Astrocyte (in vitro differentiated cells and primary cell): ENCODE measurements at regions not wholly inside any gene's neighbourhood (a gene's known extent, or its start where the extent isn't known, plus 50 kb on each side); places are given as distances from the start of the nearest gene placed in this dataset.
"Not testable (repeated sequence)": the region's sequence is repeated elsewhere in the genome, so short reads cannot be mapped to it uniquely, and the experiment has no call there.

Experiments used
- DNase-seq: peaks from one replicate; pipeline ENCODE4 v3.0.0-alpha.2; 2010; ENCODE audit warnings: low read depth
- FAIRE-seq: peaks from 2 replicates; lab custom pipeline; 2011; peaks lifted over from hg19 to GRCh38; lab: Jason Lieb, UNC
- H2AFZ ChIP-seq: 2 replicates; pipeline ENCODE4 v1.6.0; 2012; ENCODE audit warnings: low read depth, low read length, inconsistent platforms
- H3K27ac ChIP-seq: 2 replicates; pipeline ENCODE4 v1.5.1; 2011; ENCODE audit warnings: low read depth, low read length, inconsistent platforms
- H3K27me3 ChIP-seq: 2 replicates; pipeline ENCODE4 v1.6.0; 2011; ENCODE audit warnings: low read length, inconsistent platforms; ENCODE audit not compliant: insufficient read depth
- H3K36me3 ChIP-seq: 2 replicates; pipeline ENCODE4 v1.5.1; 2011; ENCODE audit warnings: low read length, inconsistent platforms; ENCODE audit not compliant: insufficient read depth
- H3K4me1 ChIP-seq: 2 replicates; pipeline ENCODE4 v1.5.1; 2011; ENCODE audit warnings: low read length, inconsistent platforms; ENCODE audit not compliant: insufficient read depth
- H3K4me2 ChIP-seq: 2 replicates; pipeline ENCODE4 v1.6.0; 2012; ENCODE audit warnings: low read length, inconsistent platforms
- H3K4me3 ChIP-seq: 2 replicates; pipeline ENCODE4 v1.5.1; 2011; ENCODE audit warnings: low read depth, mild to moderate bottlenecking, low read length, inconsistent platforms; ENCODE audit not compliant: insufficient read depth
- H3K79me2 ChIP-seq: 2 replicates; pipeline ENCODE4 v1.6.0; 2012; ENCODE audit warnings: mild to moderate bottlenecking, low read length, inconsistent platforms; ENCODE audit not compliant: insufficient read depth
- H3K9ac ChIP-seq: 2 replicates; pipeline ENCODE4 v1.6.0; 2012; ENCODE audit warnings: mild to moderate bottlenecking, low read length, inconsistent platforms
- H3K9me3 ChIP-seq: 2 replicates; pipeline ENCODE4 v1.5.1; 2012; ENCODE audit warnings: low read depth, mild to moderate bottlenecking, low read length, inconsistent platforms; ENCODE audit not compliant: insufficient read depth
- H4K20me1 ChIP-seq: 2 replicates; pipeline ENCODE4 v1.6.0; 2012; ENCODE audit warnings: low read length, inconsistent platforms; ENCODE audit not compliant: insufficient read depth
- H3K27ac Mint-ChIP-seq: one replicate; pipeline ENCODE4 v1.8.0; 2021; ENCODE audit warnings: mild to moderate bottlenecking, mixed read lengths; ENCODE audit not compliant: unreplicated experiment
- H3K27me3 Mint-ChIP-seq: one replicate; pipeline ENCODE4 v1.8.0; 2021; ENCODE audit warnings: low read depth, mixed read lengths; ENCODE audit not compliant: unreplicated experiment
- H3K36me3 Mint-ChIP-seq: one replicate; pipeline ENCODE4 v1.8.0; 2021; ENCODE audit warnings: low read depth, mixed read lengths; ENCODE audit not compliant: unreplicated experiment
- H3K4me1 Mint-ChIP-seq: one replicate; pipeline ENCODE4 v1.8.0; 2021; ENCODE audit warnings: low read depth, mixed read lengths; ENCODE audit not compliant: unreplicated experiment
- H3K4me3 Mint-ChIP-seq: one replicate; pipeline ENCODE4 v1.8.0; 2021; ENCODE audit warnings: mild to moderate bottlenecking, moderate library complexity, mixed read lengths; ENCODE audit not compliant: unreplicated experiment
- H3K9me3 Mint-ChIP-seq: one replicate; pipeline ENCODE4 v1.8.0; 2021; ENCODE audit warnings: mild to moderate bottlenecking, mixed read lengths; ENCODE audit not compliant: unreplicated experiment
- EZH2 ChIP-seq: IDR thresholded peaks from 2 replicates; pipeline ENCODE4 v1.6.1; 2012; ENCODE audit warnings: mild to moderate bottlenecking, low read length, inconsistent platforms; ENCODE audit not compliant: insufficient read depth
- TF ChIP-seq, protein P1 (sequence below): IDR thresholded peaks from 2 replicates; pipeline ENCODE4 v1.5.1; 2011; ENCODE audit warnings: low read depth, mild to moderate bottlenecking, inconsistent platforms, low read length, moderate library complexity; ENCODE audit not compliant: insufficient read depth

DNA sequence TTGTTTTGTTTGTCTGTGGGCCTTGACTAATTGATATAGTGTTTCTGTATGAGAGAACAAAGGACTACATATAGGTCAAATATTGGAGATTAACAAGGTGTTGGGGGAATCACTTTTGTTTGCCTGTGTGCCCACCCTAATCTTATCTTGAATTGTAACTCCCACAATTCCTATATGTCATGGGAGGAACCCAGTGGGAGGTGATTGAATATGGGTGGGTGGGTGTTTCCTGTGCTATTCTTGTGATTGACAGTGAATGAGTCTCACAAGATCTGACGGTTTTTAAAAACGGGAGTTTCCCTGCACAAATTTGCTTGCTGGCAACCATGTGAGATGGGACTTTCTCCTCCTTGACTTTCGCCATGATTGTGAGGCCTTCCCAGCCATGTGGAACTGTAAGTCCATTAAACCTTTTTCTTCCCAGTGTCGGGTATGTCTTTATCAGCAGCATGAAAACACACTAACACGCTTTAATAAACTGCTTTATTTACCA is 64.9 kb upstream of the HSPB3 start:
- H3K27ac Mint-ChIP-seq = peak overlapping the region; percentile 55
- H3K4me3 Mint-ChIP-seq = no peak overlapping the region
- Histone ChIP-seq H3K4me2 (no peak overlapping the region), H2AFZ (no peak overlapping the region), H3K27ac (no peak overlapping the region), H3K9me3 (no peaks in the 10 kb centered on the region), H3K36me3 (no peaks in the 10 kb centered on the region), H3K27me3 (peaks cover 2% of the 10 kb centered on the region), H4K20me1 (no peaks in the 10 kb centered on the region), H3K9ac (no peak overlapping the region), H3K4me3 (no peak overlapping the region), H3K79me2 (no peaks in the 10 kb centered on the region), H3K4me1 (peaks cover 19% of the 10 kb centered on the region)
- no peaks in the 10 kb centered on the region for H3K36me3 Mint-ChIP-seq
- peaks cover 21% of the 10 kb centered on the region for H3K4me1 Mint-ChIP-seq
- DNase-seq = no peak
- TF ChIP-seq, protein P1, sequence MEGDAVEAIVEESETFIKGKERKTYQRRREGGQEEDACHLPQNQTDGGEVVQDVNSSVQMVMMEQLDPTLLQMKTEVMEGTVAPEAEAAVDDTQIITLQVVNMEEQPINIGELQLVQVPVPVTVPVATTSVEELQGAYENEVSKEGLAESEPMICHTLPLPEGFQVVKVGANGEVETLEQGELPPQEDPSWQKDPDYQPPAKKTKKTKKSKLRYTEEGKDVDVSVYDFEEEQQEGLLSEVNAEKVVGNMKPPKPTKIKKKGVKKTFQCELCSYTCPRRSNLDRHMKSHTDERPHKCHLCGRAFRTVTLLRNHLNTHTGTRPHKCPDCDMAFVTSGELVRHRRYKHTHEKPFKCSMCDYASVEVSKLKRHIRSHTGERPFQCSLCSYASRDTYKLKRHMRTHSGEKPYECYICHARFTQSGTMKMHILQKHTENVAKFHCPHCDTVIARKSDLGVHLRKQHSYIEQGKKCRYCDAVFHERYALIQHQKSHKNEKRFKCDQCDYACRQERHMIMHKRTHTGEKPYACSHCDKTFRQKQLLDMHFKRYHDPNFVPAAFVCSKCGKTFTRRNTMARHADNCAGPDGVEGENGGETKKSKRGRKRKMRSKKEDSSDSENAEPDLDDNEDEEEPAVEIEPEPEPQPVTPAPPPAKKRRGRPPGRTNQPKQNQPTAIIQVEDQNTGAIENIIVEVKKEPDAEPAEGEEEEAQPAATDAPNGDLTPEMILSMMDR = no peak
- TF ChIP-seq EZH2 = no peak
- peak; percentile 84 for FAIRE-seq
- no peaks in the 10 kb centered on the region for H3K27me3 Mint-ChIP-seq
- no peaks in the 10 kb centered on the region for H3K9me3 Mint-ChIP-seq

DNA sequence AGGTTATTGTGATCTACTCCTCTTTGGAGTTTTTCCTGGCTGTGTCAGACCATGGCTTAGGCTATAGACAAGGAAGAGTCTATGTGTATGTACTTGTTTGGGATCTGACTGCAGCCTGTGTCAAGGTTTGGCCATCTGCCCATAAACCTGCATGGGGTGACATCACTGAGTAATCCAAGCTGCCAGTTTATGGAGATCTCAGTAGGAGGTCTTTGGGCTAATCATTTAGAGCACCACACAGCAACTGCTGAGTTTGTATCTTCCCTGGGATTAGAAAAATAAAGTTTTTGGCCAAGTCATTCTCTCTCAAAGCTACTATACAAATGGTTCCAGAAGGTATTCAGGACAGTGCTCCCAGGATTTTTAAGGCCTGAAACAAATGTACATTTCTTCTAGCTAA is 65.5 kb upstream of the HSPB3 start:
- H3K36me3 Mint-ChIP-seq = no peaks in the 10 kb centered on the region
- H3K4me2 ChIP-seq = no peak overlapping the region
- DNase-seq = peak; percentile 88
- peak overlapping the region; percentile 34 for H3K27ac Mint-ChIP-seq
- no peaks in the 10 kb centered on the region for H4K20me1 ChIP-seq
- peaks cover under 1% of the 10 kb centered on the region for H3K27me3 ChIP-seq
- no peak overlapping the region for H3K4me3 ChIP-seq
- TF ChIP-seq, protein P1 = no peak
- no peak for TF ChIP-seq EZH2
- no peaks in the 10 kb centered on the region for H3K9me3 ChIP-seq
- H3K79me2 ChIP-seq = no peaks in the 10 kb centered on the region
- H3K36me3 ChIP-seq = no peaks in the 10 kb centered on the region
- H2AFZ ChIP-seq = no peak overlapping the region
- peaks cover 24% of the 10 kb centered on the region for H3K4me1 Mint-ChIP-seq
- H3K4me1 ChIP-seq = peaks cover 19% of the 10 kb centered on the region
- H3K9me3 Mint-ChIP-seq = no peaks in the 10 kb centered on the region
- no peak overlapping the region for H3K4me3 Mint-ChIP-seq
- no peak for FAIRE-seq
- H3K27ac ChIP-seq = peak overlapping the region; percentile 33
- H3K27me3 Mint-ChIP-seq = no peaks in the 10 kb centered on the region
- H3K9ac ChIP-seq = no peak overlapping the region

DNA sequence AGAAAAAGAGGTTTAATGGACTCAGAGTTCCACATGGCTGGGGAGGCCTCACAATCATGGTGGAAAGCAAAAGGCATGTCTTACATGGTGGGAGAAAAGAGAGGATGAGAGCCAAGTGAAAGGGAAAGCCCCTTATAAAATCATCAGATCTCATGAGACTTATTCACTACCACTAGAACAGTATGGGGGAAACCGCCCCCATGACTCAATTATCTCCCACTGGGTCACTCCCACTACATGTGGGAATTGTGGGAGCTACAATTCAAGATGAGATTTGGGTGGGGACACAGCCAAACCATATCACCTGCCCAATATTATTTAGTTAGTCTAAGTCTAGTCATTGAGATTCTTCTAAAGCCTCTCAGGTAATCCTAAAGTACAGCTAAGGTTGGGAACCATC is 66.1 kb upstream of the HSPB3 start:
- Histone ChIP-seq H3K4me1 (peaks cover 19% of the 10 kb centered on the region), H3K27ac (peak overlapping the region; percentile 33)
- H3K79me2 ChIP-seq, H3K9ac ChIP-seq, FAIRE-seq, H3K36me3 ChIP-seq, H4K20me1 ChIP-seq, H3K4me2 ChIP-seq, H3K27me3 ChIP-seq, H2AFZ ChIP-seq, H3K9me3 Mint-ChIP-seq, H3K4me3 ChIP-seq, H3K4me3 Mint-ChIP-seq, DNase-seq, H3K27me3 Mint-ChIP-seq, H3K9me3 ChIP-seq, H3K36me3 Mint-ChIP-seq: not testable (repeated sequence)
- Mint-ChIP-seq H3K27ac (peak overlapping the region; percentile 50), H3K4me1 (peaks cover 24% of the 10 kb centered on the region)
